ENCODE measurements at regions not wholly inside any gene's neighbourhood (a gene's known extent, or its start where the extent isn't known, plus 50 kb on each side); places are given as distances from the start of the nearest gene placed in this dataset.

- no peak overlapping the region for H3K4me3 Mint-ChIP-seq
- H3K27ac ChIP-seq (ENCODE audit: low read length in 2 of 2): no peak overlapping the region
- H3K79me2 ChIP-seq (ENCODE audit: control insufficient read depth, insufficient read depth, low read length): no peaks in the 10 kb centered on the region
- POLR2A ChIA-PET: no interaction called here
- H3K4me2 ChIP-seq (replicated peaks; ENCODE audit: low read depth, low read length, poor library complexity, severe bottlenecking): no peak overlapping the region
- 85% methylated on average over 2 of the region's 3 CpGs for WGBS (ENCODE audit: insufficient coverage)
- peaks cover 6% of the 10 kb centered on the region for H3K9me3 Mint-ChIP-seq (ENCODE audit: insufficient read depth)
- no peak overlapping the region for H3K4me3 ChIP-seq (ENCODE audit: control extremely low read depth in 1 of 5, extremely low read depth in 1 of 5, insufficient read depth in 1 of 5, low read depth in 2 of 5, low read length in 4 of 5)
- H3K27me3 ChIP-seq (replicated peaks in 1 of 4; ENCODE audit: control extremely low read depth in 1 of 4, control insufficient read depth in 3 of 4, insufficient read depth in 4 of 4, low read length in 3 of 4): no peaks in the 10 kb centered on the region
- no peaks in the 10 kb centered on the region for H3K36me3 ChIP-seq (replicated peaks in 1 of 2; ENCODE audit: control extremely low read depth in 1 of 2, control insufficient read depth in 1 of 2, extremely low read depth in 1 of 2, insufficient read depth in 2 of 2, low read length in 1 of 2)
- TF ChIP-seq CTCF (IDR thresholded peaks at IDR 0.05) (no peak), EZH2 (IDR thresholded peaks at IDR 0.05; ENCODE audit: borderline replicate concordance, insufficient read depth, low read depth, low read length, poor library complexity, severe bottlenecking) (no peak)
- H3K27ac Mint-ChIP-seq: no peak overlapping the region
- H4K20me1 ChIP-seq (ENCODE audit: control insufficient read depth, insufficient read depth, low read length, poor library complexity, severe bottlenecking): no peaks in the 10 kb centered on the region
- CTCF ChIA-PET: no interaction called here
- no peak for ATAC-seq (ENCODE audit: low read depth)
- H2AFZ ChIP-seq (ENCODE audit: insufficient read depth, low read depth, low read length, poor library complexity, severe bottlenecking): no peak overlapping the region
- H3K27me3 Mint-ChIP-seq: no peaks in the 10 kb centered on the region
- no peaks in the 10 kb centered on the region for H3K4me1 ChIP-seq (ENCODE audit: control insufficient read depth in 2 of 2, insufficient read depth in 2 of 2, low read length in 2 of 2)
- H3K9me3 ChIP-seq (ENCODE audit: control extremely low read depth in 1 of 3, control insufficient read depth in 2 of 3, insufficient read depth in 1 of 3, low read length in 2 of 3): peaks cover 0 to 26% (median 0%) of the 10 kb centered on the region in 3 donors
- intact Hi-C loops (cut with micrococcal nuclease): no loop called here
- no peaks in the 10 kb centered on the region for H3K4me1 Mint-ChIP-seq
- H3K9ac ChIP-seq (ENCODE audit: low read length): no peak overlapping the region
- no peak for DNase-seq
Observed at GRCh38 chr1:177812144-177812543, 157.7 kb downstream of the SEC16B start.

DNA sequence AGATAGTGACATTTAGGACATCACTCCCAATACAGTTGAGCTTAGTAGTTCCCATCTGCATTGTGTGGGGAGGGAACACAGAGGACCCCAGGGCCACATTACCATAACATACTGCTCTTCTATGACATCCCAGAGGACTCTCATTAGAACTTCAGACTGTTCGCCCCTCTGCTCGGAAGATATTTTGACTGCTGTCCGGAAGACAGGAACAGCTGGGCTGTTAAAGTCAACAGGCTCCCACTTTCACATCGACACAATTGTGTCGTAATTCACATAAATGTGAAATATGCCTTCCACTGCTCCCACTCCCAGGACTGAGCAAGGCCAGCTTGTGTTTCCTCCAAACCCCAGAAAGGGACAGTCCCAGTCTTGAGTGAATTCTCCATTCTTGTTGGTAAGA lies 158.4 kb downstream of the SEC16B start:
- Histone ChIP-seq H3K9ac (ENCODE audit: low read length) (no peak overlapping the region), H4K20me1 (ENCODE audit: control insufficient read depth, insufficient read depth, low read length, poor library complexity, severe bottlenecking) (no peaks in the 10 kb centered on the region), H3K9me3 (ENCODE audit: control extremely low read depth in 1 of 3, control insufficient read depth in 2 of 3, insufficient read depth in 1 of 3, low read length in 2 of 3) (peaks cover 0 to 19% (median 0%) of the 10 kb centered on the region in 3 donors), H3K27me3 (replicated peaks in 1 of 4; ENCODE audit: control extremely low read depth in 1 of 4, control insufficient read depth in 3 of 4, insufficient read depth in 4 of 4, low read length in 3 of 4) (no peaks in the 10 kb centered on the region), H3K79me2 (ENCODE audit: control insufficient read depth, insufficient read depth, low read length) (no peaks in the 10 kb centered on the region), H3K4me3 (ENCODE audit: control extremely low read depth in 1 of 5, extremely low read depth in 1 of 5, insufficient read depth in 1 of 5, low read depth in 2 of 5, low read length in 4 of 5) (no peak overlapping the region), H2AFZ (ENCODE audit: insufficient read depth, low read depth, low read length, poor library complexity, severe bottlenecking) (no peak overlapping the region), H3K4me1 (ENCODE audit: control insufficient read depth in 2 of 2, insufficient read depth in 2 of 2, low read length in 2 of 2) (no peaks in the 10 kb centered on the region), H3K4me2 (replicated peaks; ENCODE audit: low read depth, low read length, poor library complexity, severe bottlenecking) (no peak overlapping the region), H3K36me3 (replicated peaks in 1 of 2; ENCODE audit: control extremely low read depth in 1 of 2, control insufficient read depth in 1 of 2, extremely low read depth in 1 of 2, insufficient read depth in 2 of 2, low read length in 1 of 2) (no peaks in the 10 kb centered on the region), H3K27ac (ENCODE audit: low read length in 2 of 2) (no peak overlapping the region)
- intact Hi-C loops (cut with micrococcal nuclease): no loop called here
- WGBS (ENCODE audit: insufficient coverage): 52% methylated on average over 3 of the region's 5 CpGs
- H3K9me3 Mint-ChIP-seq (ENCODE audit: insufficient read depth): peaks cover 6% of the 10 kb centered on the region
- no peak overlapping the region for H3K4me3 Mint-ChIP-seq
- ATAC-seq (ENCODE audit: low read depth) (no peak), DNase-seq (no peak)
- ChIA-PET POLR2A (no interaction called here), CTCF (no interaction called here)
- TF ChIP-seq EZH2 (IDR thresholded peaks at IDR 0.05; ENCODE audit: borderline replicate concordance, insufficient read depth, low read depth, low read length, poor library complexity, severe bottlenecking) (no peak), CTCF (IDR thresholded peaks at IDR 0.05) (no peak)
- no peaks in the 10 kb centered on the region for H3K4me1 Mint-ChIP-seq
- no peaks in the 10 kb centered on the region for H3K27me3 Mint-ChIP-seq
- no peak overlapping the region for H3K27ac Mint-ChIP-seq

All from B cell (primary cell).